ENCODE measurements at regions not wholly inside any gene's neighbourhood (a gene's known extent, or its start where the extent isn't known, plus 50 kb on each side); places are given as distances from the start of the nearest gene placed in this dataset.

GRCh38 chr4:117610706-117611308 lies 423.5 kb upstream of the NDST3 start:
- WGBS, 2 donors = 71 to 80% methylated on average over 1 of the region's 1 CpG
- no peak for DNase-seq (ENCODE audit: low spot score in 2 of 2)
- TF ChIP-seq POLR2A (IDR thresholded peaks at IDR 0.05) = no peak
- no peak for TF ChIP-seq CTCF (IDR thresholded peaks at IDR 0.05)
- intact Hi-C loops (cut with DNase I; ENCODE audit: low total_unique reads) = no loop called here
- no peak overlapping the region for H3K4me3 ChIP-seq (ENCODE audit: low read depth, poor library complexity, severe bottlenecking)

- no peak overlapping the region for H3K4me3 ChIP-seq (ENCODE audit: low read depth, poor library complexity, severe bottlenecking)
- TF ChIP-seq CTCF (IDR thresholded peaks at IDR 0.05) (no peak), POLR2A (IDR thresholded peaks at IDR 0.05) (no peak)
- 90 to 97% methylated on average over 4 of the region's 4 CpGs for WGBS, 2 donors
- intact Hi-C loops (cut with DNase I; ENCODE audit: low total_unique reads) = no loop called here
- no peak for DNase-seq (ENCODE audit: low spot score in 2 of 2)
Measured at GRCh38 chr4:117621673-117622072, 412.6 kb upstream of the NDST3 start.

- TF ChIP-seq POLR2A (IDR thresholded peaks at IDR 0.05) (no peak), CTCF (IDR thresholded peaks at IDR 0.05) (no peak)
- H3K4me3 ChIP-seq (ENCODE audit: low read depth, poor library complexity, severe bottlenecking) = no peak overlapping the region
- intact Hi-C loops (cut with DNase I; ENCODE audit: low total_unique reads) = no loop called here
- whole genome bisulfite sequencing, 2 donors = 57 to 68% methylated on average over 1 of the region's 1 CpG
- DNase-seq (ENCODE audit: low spot score in 2 of 2) = no peak
Measured at GRCh38 chr4:117623326-117623725, 411.0 kb upstream of the NDST3 start.

- DNase-seq (ENCODE audit: low spot score in 2 of 2) = no peak
- TF ChIP-seq POLR2A (IDR thresholded peaks at IDR 0.05) = no peak
- no peak for TF ChIP-seq CTCF (IDR thresholded peaks at IDR 0.05)
- no peak overlapping the region for H3K4me3 ChIP-seq (ENCODE audit: low read depth, poor library complexity, severe bottlenecking)
- intact Hi-C loops (cut with DNase I; ENCODE audit: low total_unique reads) = no loop called here
- 69 to 73% methylated on average over 4 of the region's 4 CpGs for WGBS, 2 donors
Measured at GRCh38 chr4:117626664-117627063, 407.6 kb upstream of the NDST3 start.

- no peak overlapping the region for H3K4me3 ChIP-seq (ENCODE audit: low read depth, poor library complexity, severe bottlenecking)
- intact Hi-C loops (cut with DNase I; ENCODE audit: low total_unique reads) = no loop called here
- no peak for TF ChIP-seq CTCF (IDR thresholded peaks at IDR 0.05)
- no peak for TF ChIP-seq POLR2A (IDR thresholded peaks at IDR 0.05)
- no peak for DNase-seq (ENCODE audit: low spot score in 2 of 2)
- WGBS, 2 donors = 85 to 89% methylated on average over 1 of the region's 1 CpG
Measured at GRCh38 chr4:117634716-117635115, 399.6 kb upstream of the NDST3 start.

- H3K4me3 ChIP-seq (ENCODE audit: low read depth, poor library complexity, severe bottlenecking) = no peak overlapping the region
- intact Hi-C loops (cut with DNase I; ENCODE audit: low total_unique reads) = no loop called here
- WGBS, 2 donors = 88 to 100% methylated on average over 1 of the region's 1 CpG
- DNase-seq (ENCODE audit: low spot score in 2 of 2) = no peak
- no peak for TF ChIP-seq CTCF (IDR thresholded peaks at IDR 0.05)
- no peak for TF ChIP-seq POLR2A (IDR thresholded peaks at IDR 0.05)
Measured at GRCh38 chr4:117637347-117637746, 396.9 kb upstream of the NDST3 start.

All from lower leg skin (tissue), 4 donors.